GM18858 (cell line): ENCODE measurements at regions not wholly inside any gene's neighbourhood (a gene's known extent, or its start where the extent isn't known, plus 50 kb on each side); places are given as distances from the start of the nearest gene placed in this dataset.
"Not testable (repeated sequence)": the region's sequence is repeated elsewhere in the genome, so short reads cannot be mapped to it uniquely, and the experiment has no call there.

ENCODE experiments used
- ATAC-seq: cut with Tn5 transposase; IDR thresholded peaks from one replicate; pipeline ENCODE4 v1.9.1; 2021; ENCODE audit not compliant: unreplicated experiment

DNA sequence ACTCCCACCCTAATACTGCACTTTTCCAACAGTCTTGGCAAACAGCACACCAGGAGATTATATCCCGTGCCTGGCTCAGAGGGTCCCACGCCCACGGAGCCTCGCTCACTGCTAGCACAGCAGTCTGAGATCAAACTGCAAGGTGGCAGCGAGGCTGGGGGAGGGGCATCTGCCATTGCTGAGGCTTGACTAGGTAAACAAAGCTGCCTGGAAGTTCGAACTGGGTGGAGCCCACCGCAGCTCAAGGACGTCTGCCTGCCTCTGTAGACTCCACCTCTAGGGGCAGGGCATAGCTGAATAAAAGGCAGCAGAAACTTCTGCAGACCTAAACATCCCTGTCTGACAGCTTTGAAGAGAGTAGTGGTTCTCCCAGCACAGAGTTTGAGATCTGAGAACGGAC, 401.9 kb upstream of the SLC30A5 start:
- ATAC-seq: not testable (repeated sequence)

- no peak for ATAC-seq
These were observed 395.5 kb upstream of the SLC30A5 start for GRCh38 chr5:68698025-68698940.

DNA sequence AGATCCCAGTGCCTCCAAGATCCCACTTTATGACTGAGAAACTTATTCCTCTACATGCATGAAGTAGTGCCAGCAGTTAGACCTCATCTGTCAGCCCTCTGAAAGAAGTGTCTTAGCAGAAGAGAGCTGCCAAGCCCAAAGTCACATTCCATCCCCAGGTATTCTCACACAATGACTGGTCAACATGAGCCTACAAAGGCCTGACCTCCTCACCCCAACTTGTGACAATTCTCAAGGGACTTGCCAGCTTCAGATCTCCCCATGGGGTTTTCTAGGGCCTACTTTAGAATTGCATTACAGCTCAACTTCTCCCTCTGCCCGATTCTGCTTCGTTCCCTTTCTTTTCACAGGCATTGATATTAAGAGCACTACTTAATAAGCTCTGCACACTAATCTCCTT, 393.8 kb upstream of the SLC30A5 start:
- no peak for ATAC-seq

DNA sequence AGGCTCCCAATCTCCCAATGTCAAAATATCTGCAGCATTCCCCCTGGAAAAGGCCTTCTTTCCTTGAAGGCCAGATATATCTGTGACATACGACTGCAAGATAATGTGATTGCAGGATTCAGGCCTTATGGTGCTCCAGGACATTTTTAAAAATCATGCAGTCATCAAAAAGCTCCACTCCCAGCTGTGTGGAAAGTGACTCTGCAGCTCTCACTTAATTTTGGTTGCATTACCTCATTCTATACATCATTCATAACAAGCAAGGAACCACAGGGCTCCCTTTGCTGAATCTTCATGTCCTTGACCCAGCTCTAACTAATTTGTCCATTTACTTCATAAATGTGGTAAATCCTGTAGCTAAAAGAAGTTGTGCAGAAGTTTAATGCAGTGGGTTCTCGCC, 386.2 kb upstream of the SLC30A5 start:
- no peak for ATAC-seq

DNA sequence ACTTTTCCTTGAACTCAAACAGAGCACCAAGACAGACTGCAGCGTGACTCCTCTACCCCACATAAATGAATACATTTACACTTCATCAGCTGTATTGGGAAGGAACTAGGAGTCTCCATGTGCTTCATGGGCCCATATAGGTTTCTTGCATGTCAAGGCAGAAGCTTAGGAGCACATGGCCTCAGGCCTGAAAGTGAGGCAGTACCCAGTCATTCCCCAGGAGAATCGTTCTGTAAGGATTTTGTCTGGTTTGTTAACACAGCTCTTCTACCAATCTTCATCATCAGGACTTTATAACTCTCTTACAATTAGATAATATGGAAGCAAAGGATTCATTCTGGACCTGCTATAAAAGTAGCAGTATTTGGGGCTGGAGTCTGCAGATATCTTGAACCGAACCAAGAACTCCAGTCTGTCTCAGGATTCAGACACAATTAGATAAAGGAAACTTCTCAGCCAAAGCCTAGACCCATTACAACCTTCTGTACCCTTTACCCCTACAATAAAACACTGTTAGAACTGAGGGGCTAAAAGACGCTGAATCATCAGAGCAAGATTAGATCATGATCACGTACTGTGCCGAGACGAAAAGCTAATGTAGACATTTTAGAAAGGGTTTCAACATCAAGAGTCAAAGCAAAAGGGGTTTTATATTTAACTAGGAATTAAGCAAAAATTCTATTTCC, 385.5 kb upstream of the SLC30A5 start:
- ATAC-seq: no peak

DNA sequence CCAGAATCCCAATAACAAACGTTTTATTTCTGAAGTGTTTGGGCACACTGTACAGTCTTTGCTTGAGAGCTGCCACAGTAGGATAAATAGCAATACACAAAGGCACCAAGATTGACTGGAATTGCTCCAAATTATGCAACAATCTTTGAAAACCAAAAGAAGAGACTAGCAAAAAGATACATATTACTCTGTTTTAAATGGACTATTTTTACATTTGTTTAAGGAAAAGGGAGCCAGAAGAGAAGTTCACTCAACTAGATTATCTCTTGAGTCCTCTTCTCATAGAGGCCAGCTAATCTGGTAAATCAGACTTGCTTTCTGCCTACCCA, 385.0 kb upstream of the SLC30A5 start:
- no peak for ATAC-seq

DNA sequence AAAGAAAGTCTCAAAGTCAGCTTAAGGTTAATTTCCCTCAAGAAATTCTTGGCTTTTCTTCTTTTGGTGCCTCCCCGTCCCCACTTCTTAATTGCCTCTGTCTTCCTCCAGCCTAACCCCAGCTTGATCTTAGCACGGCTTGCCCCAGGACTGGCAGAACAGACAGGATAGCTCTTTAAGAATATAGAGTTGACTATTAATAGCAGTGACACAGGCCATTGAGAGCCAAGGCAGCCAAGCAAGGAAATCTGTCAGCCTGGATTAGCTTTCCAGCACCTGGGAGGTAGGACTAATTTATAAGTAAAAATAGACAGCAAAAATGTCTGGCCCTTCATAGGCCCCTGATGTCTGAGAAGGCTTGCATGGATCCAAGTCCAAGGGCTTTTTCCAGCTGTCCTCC, 384.6 kb upstream of the SLC30A5 start:
- no peak for ATAC-seq

DNA sequence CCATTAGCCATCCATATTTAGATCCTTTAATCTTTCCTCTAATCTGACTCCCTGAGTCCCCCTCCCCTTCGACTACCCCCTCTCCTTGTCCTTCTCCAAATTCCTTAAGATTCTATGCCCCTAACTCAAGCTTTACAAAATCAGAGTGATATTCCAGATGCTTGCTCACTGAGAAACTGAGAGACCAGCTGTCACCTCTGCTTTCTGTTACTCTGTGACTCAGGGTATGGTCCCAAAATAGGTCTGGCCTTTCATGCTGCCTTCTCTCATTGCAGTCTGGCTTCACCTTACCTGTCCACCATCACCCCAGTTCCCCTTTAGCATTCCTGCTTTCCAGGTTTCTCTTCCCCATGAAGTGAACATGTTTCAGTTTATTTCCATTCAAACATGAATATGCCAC, 383.3 kb upstream of the SLC30A5 start:
- no peak for ATAC-seq

GRCh38 chr5:68711293-68712200, 382.3 kb upstream of the SLC30A5 start:
- ATAC-seq: peak; percentile 92

GRCh38 chr5:68714810-68715209, 379.0 kb upstream of the SLC30A5 start:
- ATAC-seq: no peak

DNA sequence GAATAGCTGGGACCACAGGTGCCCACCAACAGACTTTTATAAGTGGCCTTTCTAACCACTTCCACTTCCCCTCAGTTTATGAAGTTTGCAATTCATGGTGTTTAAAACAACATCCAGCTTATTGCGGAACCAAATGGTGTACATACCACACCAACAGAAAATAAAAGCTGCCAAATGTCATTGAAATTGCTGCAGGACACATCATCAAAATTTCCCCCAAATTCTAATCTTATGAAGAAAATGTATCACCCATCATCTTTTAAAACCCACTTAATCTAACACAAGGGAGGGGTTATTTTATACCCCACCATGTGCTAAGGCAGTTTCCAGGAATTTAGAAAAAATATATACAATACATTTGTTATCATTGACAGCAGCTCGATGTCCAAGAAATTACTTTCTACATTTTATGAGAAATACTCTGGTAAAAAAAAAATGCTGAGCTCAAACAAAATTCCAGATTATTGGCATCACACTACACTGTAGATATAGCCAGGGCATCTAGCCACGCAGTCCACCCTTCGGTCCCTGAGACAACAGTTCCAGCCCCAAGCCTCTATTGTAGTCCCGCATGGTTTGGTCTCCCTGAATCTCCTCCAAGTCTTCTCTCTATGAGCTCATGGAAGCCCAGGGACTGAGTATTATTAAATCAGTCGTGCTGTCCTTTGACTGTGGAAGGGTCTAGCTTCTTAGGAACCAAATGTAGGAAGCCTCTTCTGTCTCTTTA, 372.8 kb upstream of the SLC30A5 start:
- ATAC-seq: no peak

GRCh38 chr5:68722357-68722756, 371.5 kb upstream of the SLC30A5 start:
- ATAC-seq: no peak

DNA sequence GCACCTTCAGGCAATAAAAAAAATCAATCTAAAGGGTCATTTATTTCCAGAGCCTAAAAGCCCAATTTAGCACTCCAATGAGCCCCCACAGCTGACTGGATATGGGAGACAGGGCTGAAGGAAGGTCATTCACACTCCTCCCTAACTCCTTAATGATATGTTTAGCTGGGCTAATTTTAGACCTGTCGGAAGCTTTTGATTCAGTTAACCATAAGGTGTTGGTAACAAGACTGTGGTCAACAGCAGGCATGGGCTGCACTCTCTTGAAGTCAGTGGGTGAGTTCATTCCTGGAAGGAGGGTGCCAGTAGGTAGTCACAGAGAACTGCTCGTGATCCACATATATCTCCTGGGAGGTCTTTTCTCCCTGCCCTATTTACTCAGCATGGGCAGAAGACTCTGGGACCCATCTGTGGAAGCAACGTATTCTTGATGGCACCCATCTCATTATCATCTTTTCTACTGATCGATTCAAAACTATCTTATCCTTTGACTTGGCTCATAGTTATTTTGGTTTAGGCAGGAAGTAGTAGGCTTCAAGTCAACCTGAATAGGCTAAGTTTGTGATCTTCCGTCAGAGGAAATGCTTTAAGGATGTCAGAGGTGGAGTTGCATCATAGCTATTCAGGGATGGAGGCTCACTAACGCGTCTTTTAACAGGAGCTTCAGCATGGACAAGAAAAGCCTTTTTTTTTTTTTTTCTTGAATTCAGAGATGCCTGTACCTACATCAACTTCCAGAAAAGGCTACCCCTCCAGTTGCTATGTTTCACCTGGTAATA, 367.7 kb upstream of the SLC30A5 start:
- no peak for ATAC-seq

DNA sequence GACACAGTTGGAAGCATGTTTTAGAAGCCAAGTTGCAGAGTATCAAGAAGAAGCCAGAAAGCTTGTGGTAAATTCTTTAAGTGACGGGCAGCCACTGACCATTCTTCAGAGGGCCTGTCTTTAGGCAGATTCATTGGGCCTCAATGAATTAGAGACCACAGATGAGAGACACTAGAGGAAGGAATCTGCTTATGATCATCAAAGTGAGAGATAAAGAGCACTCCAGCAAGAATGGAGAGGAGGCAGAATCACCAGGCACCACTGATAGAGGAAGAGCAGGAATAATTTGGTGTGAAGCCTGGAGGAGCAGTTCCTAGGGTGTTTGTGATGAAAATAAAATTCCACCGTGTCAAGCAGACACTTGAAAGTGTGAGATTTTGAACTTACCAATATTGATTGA, 365.9 kb upstream of the SLC30A5 start:
- no peak for ATAC-seq

DNA sequence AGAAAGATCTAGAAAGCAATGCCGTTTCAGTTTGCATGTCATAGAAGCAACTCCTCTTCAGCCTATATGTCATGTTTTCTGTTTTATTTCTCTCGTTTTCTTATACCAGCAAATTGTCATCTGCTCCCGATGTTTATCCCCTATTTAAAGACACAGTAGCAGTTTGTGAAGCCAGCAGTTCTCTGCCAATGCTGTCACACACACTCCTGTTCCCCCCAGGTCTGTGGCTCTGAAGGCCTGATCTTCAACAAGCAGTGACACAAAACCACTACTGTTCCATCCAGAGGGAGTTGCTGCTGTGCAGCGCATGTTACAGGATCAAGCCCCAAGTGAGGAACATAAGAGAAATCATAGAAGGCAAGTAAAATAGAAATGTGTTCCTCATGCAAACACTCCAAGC, 364.1 kb upstream of the SLC30A5 start:
- ATAC-seq: no peak

GRCh38 chr5:68730220-68730978, 363.4 kb upstream of the SLC30A5 start:
- no peak for ATAC-seq

GRCh38 chr5:68730979-68731654, 362.7 kb upstream of the SLC30A5 start:
- no peak for ATAC-seq

GRCh38 chr5:68732251-68732650, 361.6 kb upstream of the SLC30A5 start:
- ATAC-seq: no peak

DNA sequence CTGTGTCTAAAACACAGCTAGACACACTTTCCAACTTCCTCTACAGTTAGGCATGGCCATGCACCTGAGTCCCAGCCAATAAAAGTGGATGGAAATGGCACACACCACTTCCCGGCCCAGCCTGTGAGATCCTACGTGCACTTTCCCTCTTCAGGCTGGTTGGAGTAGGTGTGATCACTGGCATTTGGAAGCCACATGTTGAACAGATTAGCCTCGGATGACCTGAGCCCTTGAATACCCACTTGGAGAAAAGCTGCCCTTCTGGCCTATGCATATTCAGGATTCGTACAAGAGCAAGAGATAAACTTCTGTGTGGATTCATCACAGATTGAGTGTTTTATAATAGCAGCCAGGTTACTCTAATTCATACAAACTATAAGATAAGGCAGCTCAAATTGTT, 359.0 kb upstream of the SLC30A5 start:
- ATAC-seq: no peak
